GM23338 (cell line): ENCODE measurements at regions not wholly inside any gene's neighbourhood (a gene's known extent, or its start where the extent isn't known, plus 50 kb on each side); places are given as distances from the start of the nearest gene placed in this dataset.

Experiments used
- ATAC-seq: fragments of 200-7000 bp; cut with Tn5 transposase; 3 replicates; pipeline ENCODE4 v1.9.1; 2020
- DNase-seq: peaks from one replicate; pipeline ENCODE4 v3.0.0-alpha.2; 2015; ENCODE audit warnings: low spot score
- H2AFZ ChIP-seq: fragments of 200-600 bp; sonication (generic); 2 replicates; pipeline ENCODE4 v1.8.0; 2016; ENCODE audit warnings: antibody characterized with exemption, mild to moderate bottlenecking, moderate library complexity
- H3F3A ChIP-seq: fragments of 200-600 bp; sonication (generic); replicated peaks from 2 replicates; pipeline ENCODE4 v1.8.0; 2017; ENCODE audit warnings: antibody characterized with exemption, mixed run types, low read depth
- H3K27ac ChIP-seq: fragments of 200-600 bp; sonication (generic); 2 replicates; pipeline ENCODE4 v1.6.1; 2016; ENCODE audit warnings: low read depth
- H3K27me3 ChIP-seq: fragments of 200-600 bp; sonication (generic); 2 replicates; pipeline ENCODE4 v1.8.0; 2016; ENCODE audit warnings: mild to moderate bottlenecking, mixed run types, moderate library complexity; ENCODE audit not compliant: insufficient read depth
- H3K36me3 ChIP-seq: fragments of 200-600 bp; sonication (generic); 2 replicates; pipeline ENCODE4 v1.8.0; 2016; ENCODE audit warnings: mild to moderate bottlenecking; ENCODE audit not compliant: insufficient read depth
- H3K4me1 ChIP-seq: fragments of 200-600 bp; sonication (generic); 2 replicates; pipeline ENCODE4 v1.8.0; 2016; ENCODE audit warnings: mild to moderate bottlenecking, moderate library complexity; ENCODE audit not compliant: insufficient read depth
- H3K4me2 ChIP-seq: fragments of 200-600 bp; sonication (generic); 2 replicates; pipeline ENCODE4 v1.7.1; 2017; ENCODE audit warnings: mixed run types
- H3K4me3 ChIP-seq: fragments of 200-600 bp; sonication (generic); 2 replicates; pipeline ENCODE4 v1.6.1; 2016; ENCODE audit warnings: mixed run types
- H3K79me2 ChIP-seq: fragments of 200-600 bp; sonication (generic); replicated peaks from 2 replicates; pipeline ENCODE4 v1.8.0; 2017; ENCODE audit warnings: mild to moderate bottlenecking; ENCODE audit not compliant: insufficient read depth
- H3K9me2 ChIP-seq: fragments of 200-600 bp; sonication (generic); 2 replicates; pipeline ENCODE4 v1.8.0; 2017; ENCODE audit not compliant: insufficient read depth
- H4K20me1 ChIP-seq: fragments of 200-600 bp; sonication (generic); replicated peaks from 2 replicates; pipeline ENCODE4 v1.8.0; 2017; ENCODE audit warnings: mild to moderate bottlenecking; ENCODE audit not compliant: insufficient read depth
- H3K27ac Mint-ChIP-seq: 2 replicates; pipeline ENCODE4 v1.8.0; 2020; ENCODE audit warnings: inconsistent platforms, mild to moderate bottlenecking, moderate library complexity, mixed read lengths
- H3K27me3 Mint-ChIP-seq: 3 replicates; pipeline ENCODE4 v1.8.0; 2022; ENCODE audit warnings: low read depth, mild to moderate bottlenecking, moderate library complexity, mixed read lengths, inconsistent platforms; ENCODE audit not compliant: insufficient read depth, poor library complexity
- H3K36me3 Mint-ChIP-seq: 3 replicates; pipeline ENCODE4 v1.8.0; 2021; ENCODE audit warnings: low read depth, mild to moderate bottlenecking, inconsistent platforms, moderate library complexity, mixed read lengths
- H3K4me1 Mint-ChIP-seq: 3 replicates; pipeline ENCODE4 v1.8.0; 2020; ENCODE audit warnings: mild to moderate bottlenecking, inconsistent platforms, mixed read lengths
- H3K4me3 Mint-ChIP-seq: 3 replicates; pipeline ENCODE4 v1.8.0; 2021; ENCODE audit warnings: moderate library complexity, mild to moderate bottlenecking, inconsistent platforms, mixed read lengths
- H3K9me3 Mint-ChIP-seq: 3 replicates; pipeline ENCODE4 v1.8.0; 2020; ENCODE audit warnings: moderate library complexity, mild to moderate bottlenecking, inconsistent platforms, mixed read lengths
- CREB1 ChIP-seq: fragments of 250-450 bp; sonication (Bioruptor Pico); IDR thresholded peaks from 2 replicates; pipeline ENCODE4 v1.5.0; 2020; ENCODE audit warnings: low read depth, mild to moderate bottlenecking, moderate library complexity
- EZH2 ChIP-seq: fragments of 200-600 bp; sonication (generic); IDR thresholded peaks from one replicate; pipeline ENCODE4 v1.8.0; 2017; ENCODE audit warnings: antibody characterized with exemption, mild to moderate bottlenecking, low read depth; ENCODE audit not compliant: unreplicated experiment
- EZH2phosphoT487 ChIP-seq: fragments of 200-600 bp; sonication (generic); IDR thresholded peaks from one replicate; pipeline ENCODE4 v1.8.1; 2018; ENCODE audit warnings: antibody characterized with exemption; ENCODE audit not compliant: unreplicated experiment
- JUNB ChIP-seq: IDR thresholded peaks from one replicate; pipeline ENCODE4 v1.6.1; 2016; ENCODE audit warnings: antibody characterized with exemption; ENCODE audit not compliant: unreplicated experiment
- NANOG ChIP-seq: IDR thresholded peaks from 2 replicates; pipeline ENCODE4 v1.6.1; 2016; ENCODE audit warnings: antibody characterized with exemption, borderline replicate concordance
- POLR2AphosphoS5 ChIP-seq: IDR thresholded peaks from 2 replicates; pipeline ENCODE4 v1.6.1; 2016; ENCODE audit warnings: antibody characterized with exemption, low read depth
- STAT1 ChIP-seq: IDR thresholded peaks from one replicate; pipeline ENCODE4 v1.6.1; 2016; ENCODE audit warnings: antibody characterized with exemption; ENCODE audit not compliant: unreplicated experiment
- ZNF114 ChIP-seq: fragments of 250-450 bp; sonication (Bioruptor Pico); IDR thresholded peaks from 2 replicates; pipeline ENCODE4 v1.5.0; 2020; ENCODE audit warnings: mild to moderate bottlenecking, moderate library complexity
- ZNF331 ChIP-seq: fragments of 250-450 bp; sonication (Bioruptor Pico); IDR thresholded peaks from 2 replicates; pipeline ENCODE4 v1.5.0; 2020; ENCODE audit warnings: low read depth, mild to moderate bottlenecking, moderate library complexity
- TF ChIP-seq, protein P1 (sequence below): IDR thresholded peaks from 2 replicates; pipeline ENCODE4 v1.6.1; 2016; ENCODE audit warnings: antibody characterized with exemption
- TF ChIP-seq, protein P2 (sequence below): fragments of 250-450 bp; sonication (Bioruptor Pico); IDR thresholded peaks from 2 replicates; pipeline ENCODE4 v1.5.0; 2020; ENCODE audit warnings: mild to moderate bottlenecking, moderate library complexity
- TF ChIP-seq, protein P3 (sequence below): IDR thresholded peaks from one replicate; pipeline ENCODE4 v1.6.1; 2018; ENCODE audit warnings: antibody characterized with exemption; ENCODE audit not compliant: unreplicated experiment
- TF ChIP-seq, protein P4 (sequence below), 2 experiments: fragments of 200-600 bp in 1 of 2; sonication (generic) in 1 of 2; conservative IDR thresholded peaks; 2 replicates each; pipeline versions ENCODE4 v1.5.1 to v1.6.1; 2016 to 2017; ENCODE audit warnings: antibody characterized with exemption in 2 of 2, low read depth in 2 of 2, mild to moderate bottlenecking in 2 of 2, moderate library complexity in 1 of 2

DNA sequence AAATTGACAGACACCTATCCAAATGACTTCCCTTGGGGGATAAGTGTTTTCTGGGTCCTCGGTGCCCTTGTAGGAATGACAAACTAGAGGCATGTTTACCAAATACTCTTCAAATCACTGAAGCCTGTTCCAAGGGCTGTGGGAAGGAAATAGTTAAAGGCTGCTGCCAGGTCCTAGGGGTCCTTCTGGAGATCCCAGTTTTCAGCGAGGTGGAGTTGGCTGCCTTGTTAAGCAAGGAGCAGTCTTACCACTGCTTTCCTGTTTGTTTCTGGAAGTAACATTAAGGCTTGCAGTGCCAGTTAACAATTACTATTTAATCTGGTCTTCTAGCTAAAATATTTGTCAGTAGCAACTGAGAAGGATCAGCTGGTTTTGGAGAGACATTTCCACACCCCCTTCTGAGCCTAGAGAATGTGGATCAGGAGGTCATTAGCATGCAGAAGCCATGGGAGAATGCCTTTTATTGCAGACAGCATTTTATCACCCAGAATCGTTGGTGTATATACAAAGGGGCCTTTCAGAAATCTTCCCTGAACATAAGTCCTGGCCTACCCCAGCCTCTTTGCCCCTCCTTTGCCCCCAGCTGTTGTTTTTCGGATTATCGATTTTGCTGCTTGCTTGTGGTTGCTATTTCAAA is 238.8 kb downstream of the DMAC1 start:
- Histone ChIP-seq H3K27ac (no peak overlapping the region), H2AFZ (peak overlapping the region; percentile 74), H3K27me3 (no peaks in the 10 kb centered on the region), H4K20me1 (no peaks in the 10 kb centered on the region), H3K79me2 (no peaks in the 10 kb centered on the region), H3K4me3 (no peak overlapping the region), H3F3A (no peaks in the 10 kb centered on the region), H3K36me3 (no peaks in the 10 kb centered on the region), H3K9me2 (no peaks in the 10 kb centered on the region), H3K4me1 (no peaks in the 10 kb centered on the region), H3K4me2 (0 out of 2 replicates have a peak overlapping the region, but pooled peaks have one; percentile 20)
- DNase-seq (peak; percentile 11), ATAC-seq (peak; percentile 32; the same call in 1 of the 3 replicates)
- Mint-ChIP-seq H3K4me1 (peaks cover 14% of the 10 kb centered on the region; the same call in 2 of the 3 replicates), H3K36me3 (no peaks in the 10 kb centered on the region), H3K9me3 (no peaks in the 10 kb centered on the region), H3K27ac (no peak overlapping the region), H3K27me3 (no peaks in the 10 kb centered on the region), H3K4me3 (no peak overlapping the region)
- TF ChIP-seq EZH2 (no peak), NANOG (no peak), ZNF114 (no peak), JUNB (no peak), ZNF331 (no peak), POLR2AphosphoS5 (no peak), EZH2phosphoT487 (no peak), STAT1 (no peak), CREB1 (CRISPR knock-in tag) (no peak)
- TF ChIP-seq, protein P1, sequence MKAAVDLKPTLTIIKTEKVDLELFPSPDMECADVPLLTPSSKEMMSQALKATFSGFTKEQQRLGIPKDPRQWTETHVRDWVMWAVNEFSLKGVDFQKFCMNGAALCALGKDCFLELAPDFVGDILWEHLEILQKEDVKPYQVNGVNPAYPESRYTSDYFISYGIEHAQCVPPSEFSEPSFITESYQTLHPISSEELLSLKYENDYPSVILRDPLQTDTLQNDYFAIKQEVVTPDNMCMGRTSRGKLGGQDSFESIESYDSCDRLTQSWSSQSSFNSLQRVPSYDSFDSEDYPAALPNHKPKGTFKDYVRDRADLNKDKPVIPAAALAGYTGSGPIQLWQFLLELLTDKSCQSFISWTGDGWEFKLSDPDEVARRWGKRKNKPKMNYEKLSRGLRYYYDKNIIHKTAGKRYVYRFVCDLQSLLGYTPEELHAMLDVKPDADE: no peak
- TF ChIP-seq, protein P2, sequence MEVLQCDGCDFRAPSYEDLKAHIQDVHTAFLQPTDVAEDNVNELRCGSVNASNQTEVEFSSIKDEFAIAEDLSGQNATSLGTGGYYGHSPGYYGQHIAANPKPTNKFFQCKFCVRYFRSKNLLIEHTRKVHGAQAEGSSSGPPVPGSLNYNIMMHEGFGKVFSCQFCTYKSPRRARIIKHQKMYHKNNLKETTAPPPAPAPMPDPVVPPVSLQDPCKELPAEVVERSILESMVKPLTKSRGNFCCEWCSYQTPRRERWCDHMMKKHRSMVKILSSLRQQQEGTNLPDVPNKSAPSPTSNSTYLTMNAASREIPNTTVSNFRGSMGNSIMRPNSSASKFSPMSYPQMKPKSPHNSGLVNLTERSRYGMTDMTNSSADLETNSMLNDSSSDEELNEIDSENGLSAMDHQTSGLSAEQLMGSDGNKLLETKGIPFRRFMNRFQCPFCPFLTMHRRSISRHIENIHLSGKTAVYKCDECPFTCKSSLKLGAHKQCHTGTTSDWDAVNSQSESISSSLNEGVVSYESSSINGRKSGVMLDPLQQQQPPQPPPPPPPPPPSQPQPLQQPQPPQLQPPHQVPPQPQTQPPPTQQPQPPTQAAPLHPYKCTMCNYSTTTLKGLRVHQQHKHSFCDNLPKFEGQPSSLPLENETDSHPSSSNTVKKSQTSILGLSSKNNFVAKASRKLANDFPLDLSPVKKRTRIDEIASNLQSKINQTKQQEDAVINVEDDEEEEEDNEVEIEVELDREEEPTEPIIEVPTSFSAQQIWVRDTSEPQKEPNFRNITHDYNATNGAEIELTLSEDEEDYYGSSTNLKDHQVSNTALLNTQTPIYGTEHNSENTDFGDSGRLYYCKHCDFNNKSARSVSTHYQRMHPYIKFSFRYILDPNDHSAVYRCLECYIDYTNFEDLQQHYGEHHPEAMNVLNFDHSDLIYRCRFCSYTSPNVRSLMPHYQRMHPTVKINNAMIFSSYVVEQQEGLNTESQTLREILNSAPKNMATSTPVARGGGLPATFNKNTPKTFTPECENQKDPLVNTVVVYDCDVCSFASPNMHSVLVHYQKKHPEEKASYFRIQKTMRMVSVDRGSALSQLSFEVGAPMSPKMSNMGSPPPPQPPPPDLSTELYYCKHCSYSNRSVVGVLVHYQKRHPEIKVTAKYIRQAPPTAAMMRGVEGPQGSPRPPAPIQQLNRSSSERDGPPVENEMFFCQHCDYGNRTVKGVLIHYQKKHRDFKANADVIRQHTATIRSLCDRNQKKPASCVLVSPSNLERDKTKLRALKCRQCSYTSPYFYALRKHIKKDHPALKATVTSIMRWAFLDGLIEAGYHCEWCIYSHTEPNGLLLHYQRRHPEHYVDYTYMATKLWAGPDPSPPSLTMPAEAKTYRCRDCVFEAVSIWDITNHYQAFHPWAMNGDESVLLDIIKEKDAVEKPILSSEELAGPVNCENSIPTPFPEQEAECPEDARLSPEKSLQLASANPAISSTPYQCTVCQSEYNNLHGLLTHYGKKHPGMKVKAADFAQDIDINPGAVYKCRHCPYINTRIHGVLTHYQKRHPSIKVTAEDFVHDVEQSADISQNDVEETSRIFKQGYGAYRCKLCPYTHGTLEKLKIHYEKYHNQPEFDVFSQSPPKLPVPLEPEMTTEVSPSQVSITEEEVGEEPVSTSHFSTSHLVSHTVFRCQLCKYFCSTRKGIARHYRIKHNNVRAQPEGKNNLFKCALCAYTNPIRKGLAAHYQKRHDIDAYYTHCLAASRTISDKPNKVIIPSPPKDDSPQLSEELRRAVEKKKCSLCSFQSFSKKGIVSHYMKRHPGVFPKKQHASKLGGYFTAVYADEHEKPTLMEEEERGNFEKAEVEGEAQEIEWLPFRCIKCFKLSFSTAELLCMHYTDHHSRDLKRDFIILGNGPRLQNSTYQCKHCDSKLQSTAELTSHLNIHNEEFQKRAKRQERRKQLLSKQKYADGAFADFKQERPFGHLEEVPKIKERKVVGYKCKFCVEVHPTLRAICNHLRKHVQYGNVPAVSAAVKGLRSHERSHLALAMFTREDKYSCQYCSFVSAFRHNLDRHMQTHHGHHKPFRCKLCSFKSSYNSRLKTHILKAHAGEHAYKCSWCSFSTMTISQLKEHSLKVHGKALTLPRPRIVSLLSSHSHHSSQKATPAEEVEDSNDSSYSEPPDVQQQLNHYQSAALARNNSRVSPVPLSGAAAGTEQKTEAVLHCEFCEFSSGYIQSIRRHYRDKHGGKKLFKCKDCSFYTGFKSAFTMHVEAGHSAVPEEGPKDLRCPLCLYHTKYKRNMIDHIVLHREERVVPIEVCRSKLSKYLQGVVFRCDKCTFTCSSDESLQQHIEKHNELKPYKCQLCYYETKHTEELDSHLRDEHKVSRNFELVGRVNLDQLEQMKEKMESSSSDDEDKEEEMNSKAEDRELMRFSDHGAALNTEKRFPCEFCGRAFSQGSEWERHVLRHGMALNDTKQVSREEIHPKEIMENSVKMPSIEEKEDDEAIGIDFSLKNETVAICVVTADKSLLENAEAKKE (CRISPR knock-in tag): no peak
- TF ChIP-seq, protein P3, sequence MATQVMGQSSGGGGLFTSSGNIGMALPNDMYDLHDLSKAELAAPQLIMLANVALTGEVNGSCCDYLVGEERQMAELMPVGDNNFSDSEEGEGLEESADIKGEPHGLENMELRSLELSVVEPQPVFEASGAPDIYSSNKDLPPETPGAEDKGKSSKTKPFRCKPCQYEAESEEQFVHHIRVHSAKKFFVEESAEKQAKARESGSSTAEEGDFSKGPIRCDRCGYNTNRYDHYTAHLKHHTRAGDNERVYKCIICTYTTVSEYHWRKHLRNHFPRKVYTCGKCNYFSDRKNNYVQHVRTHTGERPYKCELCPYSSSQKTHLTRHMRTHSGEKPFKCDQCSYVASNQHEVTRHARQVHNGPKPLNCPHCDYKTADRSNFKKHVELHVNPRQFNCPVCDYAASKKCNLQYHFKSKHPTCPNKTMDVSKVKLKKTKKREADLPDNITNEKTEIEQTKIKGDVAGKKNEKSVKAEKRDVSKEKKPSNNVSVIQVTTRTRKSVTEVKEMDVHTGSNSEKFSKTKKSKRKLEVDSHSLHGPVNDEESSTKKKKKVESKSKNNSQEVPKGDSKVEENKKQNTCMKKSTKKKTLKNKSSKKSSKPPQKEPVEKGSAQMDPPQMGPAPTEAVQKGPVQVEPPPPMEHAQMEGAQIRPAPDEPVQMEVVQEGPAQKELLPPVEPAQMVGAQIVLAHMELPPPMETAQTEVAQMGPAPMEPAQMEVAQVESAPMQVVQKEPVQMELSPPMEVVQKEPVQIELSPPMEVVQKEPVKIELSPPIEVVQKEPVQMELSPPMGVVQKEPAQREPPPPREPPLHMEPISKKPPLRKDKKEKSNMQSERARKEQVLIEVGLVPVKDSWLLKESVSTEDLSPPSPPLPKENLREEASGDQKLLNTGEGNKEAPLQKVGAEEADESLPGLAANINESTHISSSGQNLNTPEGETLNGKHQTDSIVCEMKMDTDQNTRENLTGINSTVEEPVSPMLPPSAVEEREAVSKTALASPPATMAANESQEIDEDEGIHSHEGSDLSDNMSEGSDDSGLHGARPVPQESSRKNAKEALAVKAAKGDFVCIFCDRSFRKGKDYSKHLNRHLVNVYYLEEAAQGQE: no peak
- TF ChIP-seq, protein P4, sequence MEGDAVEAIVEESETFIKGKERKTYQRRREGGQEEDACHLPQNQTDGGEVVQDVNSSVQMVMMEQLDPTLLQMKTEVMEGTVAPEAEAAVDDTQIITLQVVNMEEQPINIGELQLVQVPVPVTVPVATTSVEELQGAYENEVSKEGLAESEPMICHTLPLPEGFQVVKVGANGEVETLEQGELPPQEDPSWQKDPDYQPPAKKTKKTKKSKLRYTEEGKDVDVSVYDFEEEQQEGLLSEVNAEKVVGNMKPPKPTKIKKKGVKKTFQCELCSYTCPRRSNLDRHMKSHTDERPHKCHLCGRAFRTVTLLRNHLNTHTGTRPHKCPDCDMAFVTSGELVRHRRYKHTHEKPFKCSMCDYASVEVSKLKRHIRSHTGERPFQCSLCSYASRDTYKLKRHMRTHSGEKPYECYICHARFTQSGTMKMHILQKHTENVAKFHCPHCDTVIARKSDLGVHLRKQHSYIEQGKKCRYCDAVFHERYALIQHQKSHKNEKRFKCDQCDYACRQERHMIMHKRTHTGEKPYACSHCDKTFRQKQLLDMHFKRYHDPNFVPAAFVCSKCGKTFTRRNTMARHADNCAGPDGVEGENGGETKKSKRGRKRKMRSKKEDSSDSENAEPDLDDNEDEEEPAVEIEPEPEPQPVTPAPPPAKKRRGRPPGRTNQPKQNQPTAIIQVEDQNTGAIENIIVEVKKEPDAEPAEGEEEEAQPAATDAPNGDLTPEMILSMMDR (conservative IDR thresholded peaks at IDR 0.05; ENCODE audit: low read depth in 2 of 2): no peak
